SU-DHL-6 (cell line): ENCODE measurements at regions not wholly inside any gene's neighbourhood (a gene's known extent, or its start where the extent isn't known, plus 50 kb on each side); places are given as distances from the start of the nearest gene placed in this dataset.

ENCODE experiments used
- CTCF ChIP-seq: fragments of 200-600 bp; sonication (generic); IDR thresholded peaks from one replicate; pipeline ENCODE4 v1.5.1; 2017; ENCODE audit warnings: antibody characterized with exemption, mild to moderate bottlenecking, low read length, moderate library complexity; ENCODE audit not compliant: insufficient read depth, poor library complexity, severe bottlenecking
- EZH2phosphoT487 ChIP-seq: fragments of 200-600 bp; sonication (generic), shearing (Covaris generic); conservative IDR thresholded peaks from 2 replicates; pipeline ENCODE4 v1.6.1; 2018; ENCODE audit warnings: mild to moderate bottlenecking, antibody characterized with exemption, low read length, moderate library complexity, mixed read lengths

DNA sequence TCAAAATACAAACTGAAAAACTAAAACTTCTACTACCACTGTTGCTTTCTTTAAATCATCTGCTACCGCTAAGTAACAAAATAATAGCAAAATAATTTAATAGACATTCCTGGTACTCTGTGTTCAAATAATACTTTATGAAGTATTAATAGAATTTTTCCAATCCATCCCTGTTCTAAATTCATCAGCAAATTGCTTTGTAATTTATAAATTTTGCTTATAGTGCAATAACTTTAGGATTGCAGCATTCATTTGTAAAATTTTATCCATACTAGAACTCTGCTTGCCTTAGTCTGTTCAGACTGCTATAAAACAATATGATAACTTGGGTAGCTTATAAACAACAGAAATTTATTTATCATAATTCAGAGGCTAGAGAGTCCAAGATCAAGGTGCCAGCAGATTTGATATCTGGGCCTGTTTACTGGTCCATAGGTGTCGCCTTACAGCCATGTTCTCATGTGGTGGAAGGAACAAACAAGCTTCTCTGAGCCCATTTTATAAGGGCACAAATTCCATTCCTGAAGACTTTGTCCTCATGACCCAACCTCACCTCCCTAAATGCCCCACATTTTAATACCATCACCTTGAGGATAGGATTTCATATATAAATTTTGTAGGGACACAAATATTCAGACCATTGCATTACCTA, 415.1 kb upstream of the MAP2 start:
- TF ChIP-seq CTCF (no peak), EZH2phosphoT487 (no peak)
